GM18868 (cell line): ENCODE measurements at regions not wholly inside any gene's neighbourhood (a gene's known extent, or its start where the extent isn't known, plus 50 kb on each side); places are given as distances from the start of the nearest gene placed in this dataset.

Experiments
- ATAC-seq: cut with Tn5 transposase; IDR thresholded peaks from one replicate; pipeline ENCODE4 v1.9.1; 2021; ENCODE audit warnings: mild to moderate bottlenecking, moderate library complexity; ENCODE audit not compliant: unreplicated experiment

GRCh38 chr4:83828601-83829000 lies 292.7 kb downstream of the GPAT3 start:
- ATAC-seq = no peak

- no peak for ATAC-seq
Measured at GRCh38 chr4:83821493-83821892, 285.6 kb downstream of the GPAT3 start.

- ATAC-seq = no peak
Measured at GRCh38 chr4:83819582-83819981, 283.7 kb downstream of the GPAT3 start.

- ATAC-seq = no peak
Measured at GRCh38 chr4:83810428-83810827, 274.5 kb downstream of the GPAT3 start.

GRCh38 chr4:83809581-83809980 lies 273.7 kb downstream of the GPAT3 start:
- no peak for ATAC-seq

- no peak for ATAC-seq
Measured at GRCh38 chr4:83793481-83793880, 257.6 kb downstream of the GPAT3 start.

GRCh38 chr4:83785891-83786290 lies 250.0 kb downstream of the GPAT3 start:
- ATAC-seq = no peak

GRCh38 chr4:83783215-83783614 lies 247.3 kb downstream of the GPAT3 start:
- ATAC-seq = no peak

GRCh38 chr4:83782591-83782990 lies 246.7 kb downstream of the GPAT3 start:
- no peak for ATAC-seq

- ATAC-seq = no peak
Measured at GRCh38 chr4:83781434-83781833, 245.5 kb downstream of the GPAT3 start.

GRCh38 chr4:83780053-83780733 lies 244.3 kb downstream of the GPAT3 start:
- no peak for ATAC-seq

GRCh38 chr4:83779103-83780052 lies 243.5 kb downstream of the GPAT3 start:
- ATAC-seq = no peak

- no peak for ATAC-seq
Measured at GRCh38 chr4:83772685-83773084, 236.8 kb downstream of the GPAT3 start.

- ATAC-seq = peak; percentile 64
Measured at GRCh38 chr4:83771113-83771705, 235.3 kb downstream of the GPAT3 start.

GRCh38 chr4:83768146-83768545 lies 232.2 kb downstream of the GPAT3 start:
- ATAC-seq = no peak

GRCh38 chr4:83767067-83767466 lies 231.2 kb downstream of the GPAT3 start:
- no peak for ATAC-seq

GRCh38 chr4:83759611-83760010 lies 223.7 kb downstream of the GPAT3 start:
- ATAC-seq = no peak

- no peak for ATAC-seq
Measured at GRCh38 chr4:83758285-83758684, 222.4 kb downstream of the GPAT3 start.

GRCh38 chr4:83757121-83757621 lies 221.3 kb downstream of the GPAT3 start:
- ATAC-seq = no peak

GRCh38 chr4:83753260-83753659 lies 217.4 kb downstream of the GPAT3 start:
- no peak for ATAC-seq

GRCh38 chr4:83751336-83751949 lies 215.5 kb downstream of the GPAT3 start:
- ATAC-seq = no peak
